ENCODE measurements at regions not wholly inside any gene's neighbourhood (a gene's known extent, or its start where the extent isn't known, plus 50 kb on each side); places are given as distances from the start of the nearest gene placed in this dataset.
"Not testable (repeated sequence)": the region's sequence is repeated elsewhere in the genome, so short reads cannot be mapped to it uniquely, and the experiment has no call there.

DNA sequence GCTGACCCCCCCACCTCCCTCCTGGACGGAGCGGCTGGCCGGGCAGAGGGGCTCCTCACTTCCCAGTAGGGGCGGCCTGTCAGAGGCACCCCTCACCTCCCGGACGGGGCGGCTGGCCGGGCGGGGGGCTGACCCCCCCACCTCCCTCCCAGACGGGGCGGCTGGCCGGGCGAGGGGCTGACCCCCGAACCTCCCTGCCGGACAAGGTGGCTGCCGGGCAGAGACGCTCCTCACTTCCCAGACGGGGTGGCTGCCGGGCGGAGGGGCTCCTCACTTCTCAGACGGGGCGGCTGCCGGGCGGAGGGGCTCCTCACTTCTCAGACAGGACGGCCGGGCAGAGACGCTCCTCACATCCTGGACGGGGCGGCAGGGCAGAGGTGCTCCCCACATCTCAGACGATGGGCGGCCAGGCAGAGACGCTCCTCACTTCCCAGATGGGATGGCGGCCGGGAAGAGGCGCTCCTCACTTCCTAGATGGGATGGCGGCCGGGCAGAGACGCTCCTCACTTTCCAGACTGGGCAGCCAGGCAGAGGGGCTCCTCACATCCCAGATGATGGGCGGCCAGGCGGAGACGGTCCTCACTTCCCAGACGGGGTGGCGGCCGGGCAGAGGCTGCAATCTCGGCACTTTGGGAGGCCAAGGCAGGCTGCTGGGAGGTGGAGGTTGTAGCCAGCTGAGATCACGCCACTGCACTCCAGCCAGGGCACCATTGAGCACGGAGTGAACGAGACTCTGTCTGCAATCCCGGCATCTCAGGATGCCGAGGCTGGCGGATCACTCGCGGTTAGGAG lies 66.2 kb upstream of the PAPPA2 start:
- H3K4me3 ChIP-seq (replicated peaks in 1 of 3); H3K36me3 ChIP-seq; H3K9me3 ChIP-seq; H3K27me3 ChIP-seq; DNase-seq; H3K4me1 ChIP-seq; H3K27ac ChIP-seq; intact Hi-C loops (cut with DNase I): not testable (repeated sequence)
- 92 to 98% methylated on average over 12 to 13 of the region's 53 CpGs for WGBS, 2 donors

DNA sequence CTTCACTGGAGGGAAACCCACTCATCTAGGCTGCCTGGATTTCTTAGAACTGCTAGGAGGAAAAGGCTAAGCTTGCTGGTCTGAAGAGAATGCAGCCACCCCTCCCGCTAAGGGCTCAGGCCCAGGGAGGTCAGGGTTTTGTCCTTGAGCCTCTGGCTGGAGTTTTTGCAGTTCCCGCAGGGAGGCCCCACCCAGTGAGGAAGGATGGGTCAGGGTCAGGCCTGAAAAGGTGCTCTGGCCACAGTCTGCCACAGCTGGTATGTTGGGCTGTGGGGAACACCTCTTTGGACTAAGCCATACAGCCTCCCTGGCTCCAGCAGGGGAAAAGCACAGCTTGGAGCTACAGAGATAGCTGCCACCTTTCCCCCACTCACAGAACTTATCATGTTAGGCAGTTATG lies 71.4 kb upstream of the PAPPA2 start:
- WGBS, 2 donors: 69 to 86% methylated on average over 1 to 2 of the region's 2 CpGs
- no peak for DNase-seq
- Histone ChIP-seq H3K4me1 (no peaks in the 10 kb centered on the region), H3K27me3 (no peaks in the 10 kb centered on the region), H3K4me3 (replicated peaks in 1 of 3) (no peak overlapping the region), H3K27ac (no peak overlapping the region), H3K36me3 (no peaks in the 10 kb centered on the region), H3K9me3 (no peaks in the 10 kb centered on the region)
- TF ChIP-seq, protein P1, sequence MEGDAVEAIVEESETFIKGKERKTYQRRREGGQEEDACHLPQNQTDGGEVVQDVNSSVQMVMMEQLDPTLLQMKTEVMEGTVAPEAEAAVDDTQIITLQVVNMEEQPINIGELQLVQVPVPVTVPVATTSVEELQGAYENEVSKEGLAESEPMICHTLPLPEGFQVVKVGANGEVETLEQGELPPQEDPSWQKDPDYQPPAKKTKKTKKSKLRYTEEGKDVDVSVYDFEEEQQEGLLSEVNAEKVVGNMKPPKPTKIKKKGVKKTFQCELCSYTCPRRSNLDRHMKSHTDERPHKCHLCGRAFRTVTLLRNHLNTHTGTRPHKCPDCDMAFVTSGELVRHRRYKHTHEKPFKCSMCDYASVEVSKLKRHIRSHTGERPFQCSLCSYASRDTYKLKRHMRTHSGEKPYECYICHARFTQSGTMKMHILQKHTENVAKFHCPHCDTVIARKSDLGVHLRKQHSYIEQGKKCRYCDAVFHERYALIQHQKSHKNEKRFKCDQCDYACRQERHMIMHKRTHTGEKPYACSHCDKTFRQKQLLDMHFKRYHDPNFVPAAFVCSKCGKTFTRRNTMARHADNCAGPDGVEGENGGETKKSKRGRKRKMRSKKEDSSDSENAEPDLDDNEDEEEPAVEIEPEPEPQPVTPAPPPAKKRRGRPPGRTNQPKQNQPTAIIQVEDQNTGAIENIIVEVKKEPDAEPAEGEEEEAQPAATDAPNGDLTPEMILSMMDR (IDR thresholded peaks at IDR 0.05): no peak
- no peak for TF ChIP-seq POLR2A (IDR thresholded peaks at IDR 0.05)
- intact Hi-C loops (cut with DNase I): no loop called here

GRCh38 chr1:176384841-176385240 lies 78.1 kb upstream of the PAPPA2 start:
- no peaks in the 10 kb centered on the region for H3K4me1 ChIP-seq
- intact Hi-C loops (cut with DNase I): no loop called here
- no peak overlapping the region for H3K4me3 ChIP-seq (replicated peaks in 1 of 3)
- H3K9me3 ChIP-seq: no peaks in the 10 kb centered on the region
- H3K27me3 ChIP-seq: no peaks in the 10 kb centered on the region
- H3K36me3 ChIP-seq: no peaks in the 10 kb centered on the region
- TF ChIP-seq POLR2A (IDR thresholded peaks at IDR 0.05): no peak
- TF ChIP-seq, protein P1 (IDR thresholded peaks at IDR 0.05): no peak
- DNase-seq: no peak
- no peak overlapping the region for H3K27ac ChIP-seq

DNA sequence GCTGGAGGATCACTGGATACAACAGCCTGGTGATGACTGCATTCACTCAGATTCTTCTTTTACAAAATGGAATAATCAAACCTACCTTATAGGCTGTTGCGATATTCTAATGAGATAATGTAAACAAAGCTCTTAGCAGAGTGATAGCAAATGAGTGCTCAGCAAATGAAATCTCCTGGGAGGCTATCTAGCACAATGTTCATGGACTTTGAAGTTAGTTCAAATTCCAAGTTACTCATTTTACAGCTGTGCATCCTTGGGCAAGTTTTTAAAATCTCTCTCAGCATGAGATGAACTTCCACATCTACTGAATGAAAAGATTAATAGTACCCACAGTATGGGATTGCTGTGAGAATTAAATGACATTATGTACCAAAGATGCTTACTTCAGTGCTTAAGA lies 80.8 kb upstream of the PAPPA2 start:
- 73 to 94% methylated on average over 1 of the region's 1 CpG for WGBS, 2 donors
- Histone ChIP-seq H3K4me1 (no peaks in the 10 kb centered on the region), H3K4me3 (replicated peaks in 1 of 3) (no peak overlapping the region), H3K36me3 (no peaks in the 10 kb centered on the region), H3K27ac (no peak overlapping the region), H3K27me3 (no peaks in the 10 kb centered on the region), H3K9me3 (no peaks in the 10 kb centered on the region)
- DNase-seq: no peak
- TF ChIP-seq, protein P1 (IDR thresholded peaks at IDR 0.05): no peak
- TF ChIP-seq POLR2A (IDR thresholded peaks at IDR 0.05): no peak
- intact Hi-C loops (cut with DNase I): no loop called here

DNA sequence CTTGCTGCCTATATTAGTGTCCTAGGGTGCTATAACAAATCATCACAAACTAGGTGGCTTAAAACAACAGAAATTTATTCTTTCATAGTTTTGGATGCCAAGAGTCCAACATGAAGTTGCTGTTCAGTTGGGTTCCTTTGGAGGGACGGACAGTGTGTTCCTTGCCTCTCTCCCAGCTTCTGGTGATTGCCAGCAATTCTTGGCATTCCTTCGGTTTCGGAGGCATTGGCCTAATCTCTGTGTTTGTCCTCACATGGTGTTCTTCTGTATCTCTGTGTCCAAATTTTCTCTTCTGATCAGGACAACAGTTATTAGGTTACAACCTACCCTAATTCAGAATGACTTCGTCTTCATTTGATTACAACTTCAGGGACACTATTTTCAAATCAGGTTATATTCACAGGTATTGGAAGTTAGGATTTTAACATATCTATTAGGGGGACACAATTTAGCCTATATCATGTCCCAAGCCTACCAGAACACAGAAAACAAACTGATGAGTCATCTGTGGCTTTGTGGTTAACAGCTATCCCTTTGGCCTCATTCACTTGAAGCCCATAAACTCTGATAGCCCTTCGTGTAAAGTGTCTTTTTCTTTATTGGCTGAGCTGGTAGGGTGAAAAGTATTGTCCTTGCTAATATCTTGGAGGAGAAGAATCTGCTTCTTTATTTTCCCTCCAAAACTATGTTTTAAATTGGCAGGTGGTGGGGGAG lies 83.2 kb upstream of the PAPPA2 start:
- TF ChIP-seq, protein P1 (IDR thresholded peaks at IDR 0.05): no peak
- no peak for TF ChIP-seq POLR2A (IDR thresholded peaks at IDR 0.05)
- H3K4me3 ChIP-seq (replicated peaks in 1 of 3): no peak overlapping the region
- no peak overlapping the region for H3K27ac ChIP-seq
- no peaks in the 10 kb centered on the region for H3K4me1 ChIP-seq
- intact Hi-C loops (cut with DNase I): loop anchor here (10.0 kb wide), 1 partner anchor 315 kb away; no protein-coding TSS in a partner anchor
- no peaks in the 10 kb centered on the region for H3K36me3 ChIP-seq
- no peaks in the 10 kb centered on the region for H3K9me3 ChIP-seq
- H3K27me3 ChIP-seq: no peaks in the 10 kb centered on the region
- WGBS, 2 donors: 76 to 87% methylated on average over 5 of the region's 5 CpGs
- DNase-seq: no peak
